Endothelial cell (in vitro differentiated cells): ENCODE measurements at regions not wholly inside any gene's neighbourhood (a gene's known extent, or its start where the extent isn't known, plus 50 kb on each side); places are given as distances from the start of the nearest gene placed in this dataset.

Source experiments
- DNase-seq: peaks from one replicate; pipeline ENCODE4 v3.0.0; 2021; ENCODE audit warnings: low spot score
- H3K27ac Mint-ChIP-seq: one replicate; pipeline ENCODE4 v1.8.0; 2021; ENCODE audit warnings: mixed read lengths, inconsistent platforms; ENCODE audit not compliant: unreplicated experiment
- H3K27me3 Mint-ChIP-seq: one replicate; pipeline ENCODE4 v1.8.0; 2021; ENCODE audit warnings: mild to moderate bottlenecking, moderate library complexity, mixed read lengths, inconsistent platforms; ENCODE audit not compliant: unreplicated experiment
- H3K36me3 Mint-ChIP-seq: one replicate; pipeline ENCODE4 v1.8.0; 2021; ENCODE audit warnings: mild to moderate bottlenecking, low read depth, mixed read lengths, inconsistent platforms; ENCODE audit not compliant: unreplicated experiment
- H3K4me1 Mint-ChIP-seq: one replicate; pipeline ENCODE4 v1.8.0; 2021; ENCODE audit warnings: mild to moderate bottlenecking, mixed read lengths, inconsistent platforms; ENCODE audit not compliant: unreplicated experiment
- H3K4me3 Mint-ChIP-seq: one replicate; pipeline ENCODE4 v1.8.0; 2021; ENCODE audit warnings: mild to moderate bottlenecking, mixed read lengths, inconsistent platforms; ENCODE audit not compliant: unreplicated experiment
- H3K9me3 Mint-ChIP-seq: one replicate; pipeline ENCODE4 v1.8.0; 2021; ENCODE audit warnings: mixed read lengths, inconsistent platforms; ENCODE audit not compliant: unreplicated experiment
- CTCF ChIP-seq: fragments of 200-600 bp; sonication (generic); IDR thresholded peaks from one replicate; pipeline ENCODE4 v1.5.0; 2021; ENCODE audit warnings: antibody characterized with exemption; ENCODE audit not compliant: unreplicated experiment

DNA sequence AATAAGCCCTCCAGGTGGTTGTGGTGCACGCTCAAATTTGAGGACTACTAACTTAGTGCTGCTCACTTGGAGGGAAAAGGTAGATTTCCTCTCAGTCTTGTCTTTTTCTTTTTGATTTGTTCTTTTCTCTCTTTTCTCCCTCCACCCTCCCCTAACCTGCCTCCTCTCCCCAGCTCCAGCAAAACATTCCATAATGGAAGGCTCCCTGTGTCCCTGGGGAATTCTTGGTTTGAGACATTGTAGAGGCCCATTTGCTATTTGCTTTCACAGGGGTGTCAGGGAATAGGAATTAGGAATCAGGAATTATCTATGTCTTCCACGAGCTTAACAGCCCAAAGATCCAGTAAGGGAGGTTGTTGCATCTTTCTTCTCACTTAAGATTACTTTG, 136.8 kb upstream of the UMPS start:
- peaks cover 4% of the 10 kb centered on the region for H3K27me3 Mint-ChIP-seq
- TF ChIP-seq CTCF = no peak
- H3K27ac Mint-ChIP-seq = peak overlapping the region; percentile 65
- no peaks in the 10 kb centered on the region for H3K9me3 Mint-ChIP-seq
- no peak overlapping the region for H3K4me3 Mint-ChIP-seq
- H3K36me3 Mint-ChIP-seq = no peaks in the 10 kb centered on the region
- H3K4me1 Mint-ChIP-seq = peaks cover 31% of the 10 kb centered on the region
- no peak for DNase-seq

- Mint-ChIP-seq H3K36me3 (peaks cover 3% of the 10 kb centered on the region), H3K4me3 (no peak overlapping the region), H3K27ac (no peak overlapping the region), H3K27me3 (peaks cover 7% of the 10 kb centered on the region), H3K4me1 (peaks cover 33% of the 10 kb centered on the region), H3K9me3 (no peaks in the 10 kb centered on the region)
- no peak for DNase-seq
- no peak for TF ChIP-seq CTCF
These were observed 135.7 kb upstream of the UMPS start for GRCh38 chr3:124594581-124594980.

DNA sequence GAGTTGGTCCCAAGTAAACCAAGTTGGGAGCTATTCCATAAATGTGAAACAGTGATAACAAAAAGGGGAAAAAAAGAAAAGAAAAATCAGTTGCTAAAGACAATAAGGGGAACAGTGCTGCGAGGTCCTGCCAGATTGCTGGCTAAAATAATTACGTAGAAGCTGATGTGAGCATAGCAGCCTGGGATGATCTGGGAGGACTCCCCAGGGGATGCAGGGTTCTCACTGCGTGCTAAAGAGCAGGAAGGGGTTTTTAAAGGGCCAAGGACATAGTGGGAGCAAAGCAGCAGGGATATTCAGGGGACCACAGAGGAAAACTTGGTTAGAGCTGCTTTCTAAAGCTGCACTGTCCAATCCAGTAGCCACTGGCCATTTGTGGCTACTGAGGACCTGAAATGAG, 133.0 kb upstream of the UMPS start:
- peaks cover 5% of the 10 kb centered on the region for H3K27me3 Mint-ChIP-seq
- peaks cover 31% of the 10 kb centered on the region for H3K4me1 Mint-ChIP-seq
- H3K27ac Mint-ChIP-seq = no peak overlapping the region
- peaks cover 9% of the 10 kb centered on the region for H3K36me3 Mint-ChIP-seq
- no peak for TF ChIP-seq CTCF
- no peak for DNase-seq
- no peaks in the 10 kb centered on the region for H3K9me3 Mint-ChIP-seq
- H3K4me3 Mint-ChIP-seq = no peak overlapping the region

DNA sequence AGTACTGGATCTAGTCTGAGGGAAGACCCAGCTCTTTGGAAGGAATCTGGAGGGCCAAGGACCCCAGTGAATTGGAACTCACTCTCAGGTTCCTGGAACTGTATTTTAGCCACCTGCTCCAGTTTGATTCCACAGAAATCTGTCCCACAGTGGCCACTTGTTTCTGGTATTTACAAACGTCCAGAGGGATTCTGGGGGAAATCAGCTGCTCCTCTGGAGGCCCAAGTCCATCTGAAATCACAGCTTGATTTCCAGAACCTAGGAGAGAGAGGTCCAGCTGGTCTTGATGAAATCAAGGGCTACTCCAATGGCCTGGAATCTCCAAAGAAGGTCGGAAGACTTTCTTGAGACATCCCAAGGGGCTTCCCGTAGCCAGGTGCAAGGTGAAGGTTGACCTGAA, 132.3 kb upstream of the UMPS start:
- DNase-seq = no peak
- Mint-ChIP-seq H3K4me1 (peaks cover 25% of the 10 kb centered on the region), H3K36me3 (peaks cover 11% of the 10 kb centered on the region), H3K4me3 (no peak overlapping the region), H3K27me3 (peaks cover 5% of the 10 kb centered on the region), H3K9me3 (no peaks in the 10 kb centered on the region), H3K27ac (no peak overlapping the region)
- no peak for TF ChIP-seq CTCF

DNA sequence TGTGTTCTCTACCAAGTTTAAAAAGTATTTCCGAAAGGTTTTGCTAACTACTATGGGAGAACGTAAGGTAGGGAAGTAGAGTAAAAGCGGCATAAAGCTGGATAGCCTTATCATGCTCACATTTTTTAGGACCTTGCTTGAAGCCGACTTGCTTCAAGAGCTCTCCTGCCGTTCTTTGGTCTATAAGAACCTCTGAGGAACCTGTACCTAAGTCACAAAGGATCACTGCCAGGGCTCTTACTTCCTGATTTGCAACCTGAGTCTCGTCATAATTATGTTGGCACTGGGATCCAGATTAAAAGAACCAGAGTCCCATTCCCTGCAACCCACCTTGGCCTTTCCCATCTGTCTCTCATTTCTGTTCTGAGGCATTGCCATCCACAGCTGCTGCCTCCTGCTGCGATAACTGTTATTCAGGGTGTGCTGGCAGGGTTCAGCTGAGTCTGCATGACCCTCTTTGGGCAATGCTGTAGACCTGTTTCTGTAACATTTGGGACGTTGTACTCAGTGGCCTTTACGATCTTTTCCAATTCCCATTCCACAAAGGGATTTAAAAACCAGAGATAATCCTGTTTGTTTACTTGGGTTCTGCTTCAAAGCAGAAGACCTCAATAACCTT, 131.0 kb upstream of the UMPS start:
- TF ChIP-seq CTCF = no peak
- Mint-ChIP-seq H3K36me3 (peaks cover 17% of the 10 kb centered on the region), H3K4me1 (peaks cover 19% of the 10 kb centered on the region), H3K27ac (no peak overlapping the region), H3K4me3 (no peak overlapping the region), H3K27me3 (peaks cover 4% of the 10 kb centered on the region), H3K9me3 (no peaks in the 10 kb centered on the region)
- DNase-seq = no peak
